Stimulated activated CD8-positive, alpha-beta memory T cell treated with anti-CD3 and anti-CD28 coated beads, Interleukin-15, amount 100 ng/mL, for 48 hours (primary cell): ENCODE measurements at regions not wholly inside any gene's neighbourhood (a gene's known extent, or its start where the extent isn't known, plus 50 kb on each side); places are given as distances from the start of the nearest gene placed in this dataset.

Source experiments
- DNase-seq, 2 donors: peaks; one replicate each; pipeline ENCODE4 v3.0.0-alpha.2; 2020; ENCODE audit warnings: low read depth in 2 of 2

DNA sequence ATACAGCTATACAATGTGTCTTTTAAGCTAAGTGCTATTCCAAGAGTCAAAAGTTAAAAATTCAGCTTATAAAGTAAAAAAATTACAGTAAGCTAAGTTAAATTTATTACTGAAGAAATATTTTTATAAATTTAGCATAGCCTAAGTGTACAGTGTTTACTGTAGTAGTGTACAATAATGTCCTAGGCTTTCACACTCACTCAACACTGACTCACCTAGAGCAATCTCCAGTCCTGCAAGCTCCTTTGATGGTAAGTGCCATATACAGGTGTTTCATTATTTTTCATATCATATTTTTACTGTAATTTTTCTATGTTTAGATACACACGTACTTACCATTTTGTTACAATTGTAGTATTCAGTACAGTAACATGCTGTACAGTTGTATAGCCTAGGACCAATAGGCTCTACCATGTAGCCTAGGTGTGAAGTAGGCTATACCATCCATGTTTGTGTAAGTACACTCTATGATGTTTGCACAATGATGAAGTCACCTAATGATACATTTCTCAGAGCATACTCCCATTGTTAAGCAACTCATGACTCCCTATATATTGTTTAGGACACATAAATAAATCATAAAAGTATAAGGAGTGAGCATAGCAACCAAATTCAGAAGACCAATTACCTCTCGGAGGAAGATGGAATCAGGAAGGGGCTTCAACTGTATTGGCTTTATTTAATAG is 165.1 kb upstream of the SLC30A5 start:
- DNase-seq = no peak

DNA sequence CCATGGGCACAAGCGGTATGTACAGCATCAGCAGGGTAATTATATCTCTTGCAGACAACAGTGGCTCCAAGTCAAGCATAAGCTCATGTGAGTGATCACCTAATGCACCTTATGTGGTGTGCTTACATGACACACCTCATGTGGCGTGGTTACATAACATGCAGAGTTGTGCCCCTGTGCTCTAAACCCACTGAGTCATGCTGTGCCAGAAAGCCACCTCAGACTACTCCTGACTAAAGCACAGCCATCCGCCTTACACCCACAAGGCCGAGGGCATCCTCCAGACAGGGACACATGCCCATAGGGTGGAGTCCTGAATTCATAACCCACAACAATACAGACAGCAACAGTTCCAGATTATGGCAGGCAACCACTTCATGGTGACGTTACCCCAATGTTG is 163.7 kb upstream of the SLC30A5 start:
- DNase-seq = no peak

DNA sequence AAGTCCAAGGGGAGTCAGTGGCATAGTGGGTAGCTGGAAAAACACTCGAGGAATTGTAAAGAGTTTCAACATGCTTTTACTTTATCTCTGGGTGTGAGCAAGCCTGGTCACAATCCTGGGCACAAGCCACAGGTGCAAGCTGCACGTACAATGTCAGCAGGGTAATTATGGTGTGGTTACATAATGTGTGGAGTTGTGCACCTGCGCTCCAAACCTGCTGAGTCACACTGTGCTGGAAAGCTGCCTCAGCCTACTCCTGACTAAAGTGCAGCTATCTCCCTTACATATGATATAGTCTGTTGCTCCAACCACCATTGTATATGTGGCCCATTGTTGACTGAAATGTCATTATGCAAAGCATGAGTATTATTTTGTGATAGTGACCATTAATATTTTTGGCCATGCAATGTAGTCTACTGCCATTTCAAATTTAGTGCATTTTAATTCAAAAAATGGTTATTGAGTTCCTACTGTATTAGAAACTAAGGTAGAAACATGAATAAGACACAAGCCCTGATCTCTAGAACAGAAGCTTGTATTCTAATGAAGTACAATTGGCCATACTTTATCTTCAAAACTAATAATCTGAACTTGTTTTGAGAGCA is 160.9 kb upstream of the SLC30A5 start:
- DNase-seq = no peak

DNA sequence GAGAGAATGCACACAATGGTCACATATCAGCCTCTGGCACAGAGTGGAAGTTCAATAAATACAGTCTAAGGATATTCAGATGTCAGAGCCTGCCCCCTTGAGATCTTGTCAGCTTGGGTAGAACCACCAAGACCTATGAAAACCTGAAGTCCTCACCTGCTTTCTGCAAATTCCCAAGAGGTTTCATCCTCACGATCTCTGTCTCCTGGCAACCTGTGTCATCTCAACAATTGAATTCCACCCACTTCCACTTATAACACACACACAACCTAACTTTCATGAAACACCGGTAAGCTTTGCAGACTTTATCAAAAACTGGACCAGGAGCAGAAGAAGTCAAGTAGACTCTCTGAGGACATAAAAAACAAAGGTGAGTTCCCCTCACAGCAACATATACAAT is 151.6 kb upstream of the SLC30A5 start:
- DNase-seq = no peak

DNA sequence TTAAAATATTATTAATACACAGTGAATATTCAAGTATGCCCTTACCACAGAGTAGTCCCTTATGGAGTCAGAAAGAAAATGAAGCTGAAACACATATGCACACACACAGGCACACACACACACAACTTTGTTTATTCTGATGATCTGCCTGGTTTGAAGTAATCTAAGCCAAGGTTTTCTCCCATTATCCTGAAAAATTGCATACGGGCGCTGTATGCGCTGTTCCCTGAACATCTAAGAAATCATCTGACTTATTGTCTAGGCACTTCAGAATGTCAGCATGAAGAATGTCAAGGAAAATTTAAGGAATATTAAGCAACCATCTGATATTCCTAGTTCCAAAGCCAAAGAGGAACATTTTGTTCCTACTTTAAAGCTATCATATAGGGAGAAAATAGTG is 147.1 kb upstream of the SLC30A5 start:
- no peak for DNase-seq

DNA sequence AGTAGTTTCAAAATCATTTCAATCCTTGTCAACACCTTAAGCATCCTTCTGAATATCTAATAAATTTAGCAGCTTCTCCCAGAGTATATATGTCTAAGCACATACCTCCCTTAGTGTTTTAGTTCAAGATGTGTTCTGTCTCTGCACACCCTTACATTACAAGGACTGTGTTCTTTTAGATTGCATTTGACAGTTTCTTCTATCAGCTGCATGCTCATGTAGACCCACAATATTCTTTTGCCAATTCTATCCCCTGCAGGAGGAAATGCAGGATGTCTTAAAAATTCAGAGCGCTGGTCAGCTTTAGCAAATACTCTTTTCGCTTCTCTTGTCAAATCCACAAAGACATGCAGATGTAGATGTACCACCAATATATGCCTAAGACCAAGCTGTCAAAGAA is 145.8 kb upstream of the SLC30A5 start:
- no peak for DNase-seq

DNA sequence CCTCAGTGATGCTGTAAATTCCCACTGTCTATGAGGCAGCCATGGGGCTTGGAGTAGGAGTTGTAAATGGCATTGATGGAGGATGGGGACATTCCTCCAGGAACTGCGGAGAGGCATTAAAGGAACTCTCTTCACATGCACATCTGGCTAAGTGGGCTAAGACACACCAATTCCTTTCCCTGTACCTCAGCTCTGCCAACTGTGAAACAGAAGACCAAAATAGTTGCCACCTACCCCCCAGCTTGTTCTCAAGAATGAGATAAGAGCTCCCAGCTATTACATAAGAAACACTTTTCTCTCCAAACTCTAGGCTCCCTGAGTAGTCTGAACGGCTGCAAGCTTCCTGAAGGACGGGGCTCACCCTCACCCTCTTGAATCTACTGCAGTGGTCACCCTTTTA is 144.6 kb upstream of the SLC30A5 start:
- DNase-seq = no peak

DNA sequence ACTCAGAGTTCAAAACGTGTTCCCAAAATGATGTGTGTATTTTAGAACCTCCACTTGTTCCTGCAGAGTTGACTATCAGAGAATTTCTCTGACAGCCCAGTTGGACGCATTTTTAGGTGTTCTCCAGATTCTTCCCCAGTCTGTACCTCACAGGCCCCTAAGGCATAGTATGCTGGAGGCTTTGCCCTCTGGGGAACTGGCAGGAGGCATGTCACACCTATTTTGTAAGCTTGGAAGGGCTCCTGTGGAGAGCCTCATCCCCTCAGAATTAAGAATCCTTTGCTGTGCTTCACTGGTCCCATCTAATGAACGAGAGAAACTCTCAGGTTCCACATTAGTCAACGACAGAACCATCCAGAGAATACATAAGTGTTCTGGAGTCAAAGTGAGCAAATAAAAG is 144.1 kb upstream of the SLC30A5 start:
- no peak for DNase-seq

DNA sequence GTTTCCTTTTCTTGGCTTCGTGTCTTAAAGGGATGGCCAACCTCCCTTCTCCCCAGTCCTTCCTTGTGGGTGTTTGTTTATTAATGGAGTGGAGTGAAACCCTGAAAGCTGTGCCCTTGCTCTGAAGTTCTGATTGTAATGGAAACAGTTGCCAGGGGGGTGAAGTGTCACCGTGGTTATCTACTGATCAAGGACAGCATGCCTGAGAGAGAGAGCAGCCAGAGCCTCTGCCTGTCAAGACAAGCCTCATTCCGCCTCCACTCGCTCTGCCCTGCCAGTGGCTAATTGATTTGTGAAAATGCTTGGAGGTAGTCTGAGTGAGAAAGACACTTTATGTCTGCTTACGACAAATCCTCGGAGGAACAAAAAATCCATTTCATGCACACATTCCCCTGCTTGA is 143.7 kb upstream of the SLC30A5 start:
- DNase-seq = no peak

DNA sequence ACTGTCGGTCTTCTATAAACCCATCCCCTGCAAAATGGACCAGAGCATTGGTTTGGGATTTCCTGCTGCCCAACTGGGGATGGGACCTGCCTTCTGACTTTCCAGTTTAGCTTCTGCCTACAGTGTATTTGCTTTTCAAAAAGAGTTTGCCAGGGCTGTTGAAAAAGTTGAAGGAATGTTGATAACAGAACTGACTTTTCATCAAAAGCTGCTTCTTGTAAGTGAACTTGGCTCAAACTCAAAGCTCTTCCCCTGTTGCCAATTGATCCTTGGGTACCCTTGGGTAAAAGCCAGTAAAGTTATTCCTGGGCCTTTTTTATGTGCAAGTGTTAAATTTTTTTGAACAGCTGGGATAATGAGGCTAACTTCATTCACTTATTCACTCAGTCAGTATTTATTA is 142.9 kb upstream of the SLC30A5 start:
- DNase-seq = no peak

DNA sequence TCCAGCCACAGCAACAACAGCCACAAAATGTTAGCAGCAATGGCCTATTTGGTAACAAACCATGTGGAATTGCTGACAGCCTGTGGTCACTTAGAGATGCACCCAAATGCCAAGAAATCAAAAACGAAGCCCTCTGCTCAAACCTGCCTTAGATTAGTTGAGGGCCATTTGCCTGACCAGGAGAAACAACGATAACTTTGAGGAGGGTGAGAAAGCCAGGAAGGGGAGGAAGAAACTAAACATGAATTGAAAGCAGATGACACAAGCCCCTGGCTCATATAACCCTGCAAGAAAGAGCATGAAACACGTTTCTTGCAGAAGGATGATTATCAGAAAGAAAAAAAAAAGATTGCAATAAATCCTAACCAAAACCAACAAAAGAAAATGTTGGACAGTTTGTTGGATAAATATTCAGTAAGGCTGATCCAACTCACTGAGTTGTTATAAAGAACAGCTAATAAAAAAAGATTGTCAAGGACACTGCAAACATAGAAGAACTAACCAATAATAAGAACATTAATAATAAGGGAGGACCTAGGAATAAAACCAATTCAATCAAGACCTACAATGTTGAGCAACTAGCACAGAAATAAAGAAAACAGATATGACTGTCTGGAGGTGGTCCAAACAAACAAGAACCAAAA is 140.5 kb upstream of the SLC30A5 start:
- no peak for DNase-seq

DNA sequence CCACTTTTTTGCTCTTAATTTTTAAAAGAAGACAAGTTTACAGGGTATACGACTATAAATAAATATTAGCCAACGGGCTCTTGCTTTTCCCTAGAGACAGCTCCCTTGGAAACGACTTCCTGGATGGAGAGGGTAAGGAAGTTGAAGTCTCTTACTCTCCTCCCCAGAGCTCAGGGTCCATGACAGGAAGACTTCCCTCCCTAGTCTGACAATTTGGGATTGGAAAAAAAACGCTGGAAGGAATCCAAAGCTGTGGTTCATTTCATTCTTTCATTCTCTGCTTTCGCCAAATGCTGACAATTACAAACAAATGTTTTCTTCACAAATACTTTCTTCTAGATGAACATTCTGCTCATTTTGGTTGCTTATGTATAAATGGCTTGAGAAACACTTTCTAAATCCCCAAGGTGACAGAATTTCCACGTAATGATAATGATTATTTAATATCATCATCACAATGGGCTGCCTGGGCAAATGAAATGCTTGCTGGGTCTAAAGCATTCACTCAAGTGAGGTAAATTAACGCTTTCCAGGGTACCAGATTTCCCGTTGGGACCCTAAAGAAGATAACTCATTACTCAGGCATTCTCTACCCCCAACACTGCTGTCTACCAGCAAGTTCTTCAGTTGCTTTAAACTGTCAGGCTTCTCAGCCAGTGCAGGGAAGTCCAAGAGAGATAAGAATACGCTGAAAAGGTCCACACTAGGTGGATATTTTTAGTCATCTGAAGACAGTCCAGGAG is 139.8 kb upstream of the SLC30A5 start:
- no peak for DNase-seq

DNA sequence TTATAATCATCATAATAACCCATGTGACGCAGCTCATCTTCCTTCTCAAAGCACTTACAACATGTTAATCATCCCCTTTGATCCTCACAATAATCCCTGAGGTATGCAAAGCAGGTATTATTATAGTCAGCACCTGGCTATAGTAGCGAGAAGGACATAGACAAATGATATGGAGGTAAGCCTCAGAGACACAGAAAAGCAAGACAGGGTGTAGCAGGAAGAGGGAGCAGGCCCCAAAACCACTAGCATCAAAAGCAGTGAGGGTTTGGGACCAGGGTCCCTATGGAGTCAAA is 139.2 kb upstream of the SLC30A5 start:
- DNase-seq = no peak

DNA sequence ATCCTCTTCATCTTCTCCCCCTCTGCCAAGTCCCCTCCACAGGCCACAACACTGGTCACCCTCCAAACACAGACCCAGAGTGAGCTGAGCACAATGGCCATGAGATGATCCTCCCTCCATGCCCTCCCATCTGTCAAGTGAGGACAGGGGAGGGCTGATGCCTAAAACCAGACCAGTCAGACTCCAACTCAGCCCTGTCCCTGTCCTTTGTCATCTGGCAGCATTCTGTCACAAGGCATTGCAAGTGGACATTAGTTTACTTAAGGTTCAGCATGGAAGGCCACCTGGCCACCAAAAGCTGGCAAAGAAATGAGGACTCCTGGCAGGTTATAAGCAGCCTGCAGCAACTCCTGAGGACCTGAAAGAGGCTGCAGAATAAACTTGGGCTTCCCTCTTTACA is 136.2 kb upstream of the SLC30A5 start:
- DNase-seq = no peak

DNA sequence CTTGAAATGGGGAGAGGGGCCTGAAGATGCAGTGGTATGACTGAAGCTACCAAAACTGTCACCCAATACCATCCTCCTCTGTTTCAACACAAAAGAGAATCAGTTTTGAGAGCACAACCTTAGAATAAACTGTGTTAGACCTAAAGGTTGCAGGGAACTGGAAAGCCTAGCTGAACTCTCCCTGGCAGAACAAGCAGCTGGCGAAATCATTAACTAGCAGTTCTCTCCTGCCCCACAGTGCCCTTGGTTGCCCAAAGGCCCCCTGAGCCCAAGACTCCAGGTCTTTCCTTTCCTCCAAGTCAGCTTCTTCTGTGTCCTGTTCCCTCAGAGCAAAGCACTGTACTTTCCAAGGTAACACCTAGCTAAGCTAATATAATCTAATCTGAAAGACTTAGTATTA is 135.4 kb upstream of the SLC30A5 start:
- DNase-seq = no peak

DNA sequence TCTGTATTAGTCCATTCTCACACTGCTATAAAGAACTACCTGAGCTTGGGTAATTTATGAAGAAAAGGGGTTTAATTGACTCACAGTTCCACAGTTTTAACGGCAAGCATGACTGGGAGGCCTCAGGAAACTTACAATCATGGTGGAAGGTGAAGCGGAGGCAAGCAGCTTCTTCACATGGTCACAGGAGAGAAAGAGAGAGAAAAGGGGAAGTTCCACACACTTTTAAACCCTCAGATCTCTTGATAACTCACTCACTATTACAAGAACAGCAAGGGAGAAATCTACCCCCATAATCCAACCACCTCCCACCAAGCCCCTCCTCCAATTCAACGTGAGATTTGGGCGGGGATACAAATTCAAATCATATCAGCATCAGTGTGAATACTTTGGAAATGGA is 133.4 kb upstream of the SLC30A5 start:
- DNase-seq = no peak

DNA sequence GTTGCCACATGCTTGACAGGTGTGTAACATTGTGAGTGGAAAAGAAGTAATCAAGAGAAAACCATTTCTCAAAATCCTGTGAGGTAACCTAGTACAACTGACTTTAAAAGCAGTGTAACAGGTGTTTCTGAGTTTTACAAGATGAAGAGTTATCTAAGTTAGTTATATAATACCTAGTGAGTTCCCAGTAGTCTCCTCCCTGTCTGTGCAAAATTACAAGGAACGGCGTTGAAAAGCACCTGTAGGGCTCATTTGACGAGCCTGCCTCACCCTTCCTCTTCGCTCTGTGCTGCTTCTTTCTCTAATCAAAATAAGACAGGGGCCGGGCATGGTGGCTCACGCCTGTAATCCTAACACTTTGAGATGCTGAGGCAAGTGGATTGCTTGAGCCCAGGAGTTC is 132.9 kb upstream of the SLC30A5 start:
- DNase-seq = no peak

DNA sequence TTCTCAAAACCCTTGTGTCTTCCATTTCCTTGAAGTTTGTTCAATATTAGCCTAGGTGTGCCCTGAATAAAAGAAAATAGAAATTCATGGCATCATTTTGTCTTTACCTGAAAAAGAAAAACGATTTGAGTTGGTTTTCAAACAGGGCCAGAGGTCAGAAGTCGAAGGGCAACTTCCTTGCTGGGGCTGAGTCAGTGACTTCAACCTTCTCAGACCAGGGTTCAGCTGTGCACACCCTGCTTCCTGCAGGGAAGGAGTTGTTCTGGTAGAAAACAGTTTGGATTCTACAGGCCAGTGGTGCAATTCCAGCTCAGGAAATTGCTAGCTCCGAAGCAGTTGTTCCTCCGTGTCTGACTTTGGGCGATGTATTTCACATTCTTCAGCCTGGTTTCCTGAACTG is 132.1 kb upstream of the SLC30A5 start:
- no peak for DNase-seq

DNA sequence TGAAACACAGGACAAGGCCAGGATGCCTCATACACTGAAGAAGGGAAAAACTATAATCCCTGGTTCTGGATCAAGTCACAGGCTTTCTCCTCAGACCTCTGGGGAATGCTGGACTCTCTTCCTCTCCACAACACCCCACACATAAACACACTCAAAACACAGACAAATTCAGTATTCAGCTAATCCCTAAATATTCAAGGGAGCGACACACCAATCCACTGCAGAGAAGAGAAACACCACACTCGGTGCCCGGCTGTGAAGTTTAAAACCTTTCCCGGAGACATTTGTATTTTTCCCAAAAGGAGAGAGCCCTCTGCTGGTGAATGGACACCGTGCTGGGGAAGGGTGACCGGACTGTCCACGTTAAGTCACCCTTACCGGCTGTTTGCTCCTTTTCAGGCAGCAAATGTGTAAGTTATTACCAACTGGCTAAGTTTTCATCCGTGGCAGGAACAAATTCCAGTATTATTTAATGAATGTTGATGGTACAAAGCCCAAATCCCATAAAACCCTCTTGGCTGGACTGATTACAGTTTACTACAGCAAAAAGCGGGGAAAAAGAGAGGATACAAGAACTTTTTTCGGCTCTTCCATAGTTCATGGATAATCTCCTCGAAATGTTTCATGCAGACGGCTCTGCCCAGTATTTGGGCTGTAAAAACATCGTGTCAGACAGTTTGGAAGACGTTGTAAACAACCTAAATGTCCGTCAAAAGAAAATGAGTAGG is 130.9 kb upstream of the SLC30A5 start:
- no peak for DNase-seq

DNA sequence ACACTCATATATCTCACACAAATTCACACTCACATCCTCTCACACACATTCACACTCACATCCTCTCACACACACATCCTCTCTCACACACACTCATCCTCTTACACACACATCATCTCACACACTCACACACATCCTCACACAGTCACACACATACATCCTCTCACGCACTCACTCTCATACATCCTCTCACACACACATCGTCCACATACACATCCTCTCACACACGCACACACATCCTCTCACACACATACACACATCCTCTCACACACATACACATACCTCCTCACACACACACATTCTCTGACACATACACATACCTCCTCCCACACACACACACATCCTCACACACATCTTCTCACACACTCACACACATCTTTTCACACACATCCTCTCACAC is 129.1 kb upstream of the SLC30A5 start:
- no peak for DNase-seq

DNA sequence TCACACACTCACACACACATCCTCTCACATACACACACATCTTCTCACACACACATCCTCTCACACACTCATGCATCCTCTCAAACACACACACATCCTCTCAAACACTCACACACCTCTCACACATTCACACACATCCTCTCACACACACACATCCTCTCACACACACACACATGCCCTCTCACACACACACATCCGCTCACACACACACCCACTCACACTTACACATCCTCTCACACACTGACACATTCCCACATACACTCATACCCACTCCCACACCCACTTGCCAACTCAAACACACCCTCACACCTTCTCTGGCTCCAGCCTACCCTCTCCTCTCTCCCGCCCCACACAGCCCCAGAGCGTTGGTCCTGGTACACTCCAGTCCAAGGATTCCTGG is 127.9 kb upstream of the SLC30A5 start:
- DNase-seq = no peak

DNA sequence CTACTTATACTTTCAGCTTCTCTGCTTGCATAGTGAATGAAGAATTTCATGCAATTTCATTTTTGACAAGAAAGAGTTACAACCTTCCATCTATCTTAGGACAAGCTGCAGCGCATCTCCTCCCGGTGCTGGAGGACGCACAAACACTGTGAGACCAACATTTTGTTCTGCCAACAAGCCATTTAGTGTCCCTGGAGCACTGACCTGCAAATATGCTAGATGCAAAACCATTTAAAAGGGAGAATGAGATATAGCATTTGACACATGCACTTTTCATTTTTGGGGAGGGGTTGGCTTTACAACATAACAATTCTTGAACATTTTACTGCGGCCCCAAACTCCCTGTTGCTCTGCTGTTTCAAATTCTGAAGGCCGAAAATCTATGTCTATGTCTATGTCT is 127.2 kb upstream of the SLC30A5 start:
- no peak for DNase-seq
